ENCODE measurements at regions not wholly inside any gene's neighbourhood (a gene's known extent, or its start where the extent isn't known, plus 50 kb on each side); places are given as distances from the start of the nearest gene placed in this dataset.
"Not testable (repeated sequence)": the region's sequence is repeated elsewhere in the genome, so short reads cannot be mapped to it uniquely, and the experiment has no call there.

- DNase-seq (ENCODE audit: low spot score), result no peak
- intact Hi-C loops (cut with DNase I), result no loop called here
These were observed 280.2 kb upstream of the TOM1L1 start for GRCh38 chr17:54620399-54620978.

- DNase-seq (ENCODE audit: low spot score), result no peak
- intact Hi-C loops (cut with DNase I), result no loop called here
These were observed 276.9 kb upstream of the TOM1L1 start for GRCh38 chr17:54623746-54624145.

- no peak for DNase-seq (ENCODE audit: low spot score)
- intact Hi-C loops (cut with DNase I), result no loop called here
These were observed 274.4 kb upstream of the TOM1L1 start for GRCh38 chr17:54626146-54626703.

GRCh38 chr17:54639426-54639825 lies 261.2 kb upstream of the TOM1L1 start:
- DNase-seq (ENCODE audit: low spot score); intact Hi-C loops (cut with DNase I): not testable (repeated sequence)

GRCh38 chr17:54662978-54663876 lies 237.4 kb upstream of the TOM1L1 start:
- DNase-seq (ENCODE audit: low spot score), result no peak
- intact Hi-C loops (cut with DNase I), result no loop called here

GRCh38 chr17:54666559-54666958 lies 234.1 kb upstream of the TOM1L1 start:
- intact Hi-C loops (cut with DNase I), result no loop called here
- DNase-seq (ENCODE audit: low spot score), result no peak

- intact Hi-C loops (cut with DNase I), result no loop called here
- DNase-seq (ENCODE audit: low spot score), result no peak
These were observed 222.5 kb upstream of the TOM1L1 start for GRCh38 chr17:54678158-54678557.

GRCh38 chr17:54680410-54680809 lies 220.2 kb upstream of the TOM1L1 start:
- intact Hi-C loops (cut with DNase I), result no loop called here
- no peak for DNase-seq (ENCODE audit: low spot score)

GRCh38 chr17:54694287-54694887 lies 206.3 kb upstream of the TOM1L1 start:
- intact Hi-C loops (cut with DNase I), result no loop called here
- no peak for DNase-seq (ENCODE audit: low spot score)

GRCh38 chr17:54712798-54713197 lies 187.9 kb upstream of the TOM1L1 start:
- intact Hi-C loops (cut with DNase I); DNase-seq (ENCODE audit: low spot score): not testable (repeated sequence)

- DNase-seq (ENCODE audit: low spot score), result no peak
- intact Hi-C loops (cut with DNase I), result no loop called here
These were observed 182.4 kb upstream of the TOM1L1 start for GRCh38 chr17:54718286-54718685.

GRCh38 chr17:54727624-54728023 lies 173.0 kb upstream of the TOM1L1 start:
- intact Hi-C loops (cut with DNase I), result no loop called here
- DNase-seq (ENCODE audit: low spot score), result no peak

GRCh38 chr17:54736573-54736972 lies 164.1 kb upstream of the TOM1L1 start:
- no peak for DNase-seq (ENCODE audit: low spot score)
- intact Hi-C loops (cut with DNase I), result no loop called here

- intact Hi-C loops (cut with DNase I), result no loop called here
These were observed 162.2 kb upstream of the TOM1L1 start for GRCh38 chr17:54738496-54738895.

GRCh38 chr17:54744750-54745149 lies 155.9 kb upstream of the TOM1L1 start:
- DNase-seq (ENCODE audit: low spot score), result no peak
- intact Hi-C loops (cut with DNase I), result no loop called here

More at GRCh38 chr17:54738496-54738895, 162.2 kb upstream of the TOM1L1 start:
- DNase-seq (ENCODE audit: low spot score), result no peak

GRCh38 chr17:54745239-54745638 lies 155.4 kb upstream of the TOM1L1 start:
- no peak for DNase-seq (ENCODE audit: low spot score)
- intact Hi-C loops (cut with DNase I), result no loop called here

GRCh38 chr17:54745862-54746261 lies 154.8 kb upstream of the TOM1L1 start:
- intact Hi-C loops (cut with DNase I), result no loop called here
- no peak for DNase-seq (ENCODE audit: low spot score)

- intact Hi-C loops (cut with DNase I), result no loop called here
These were observed 151.5 kb upstream of the TOM1L1 start for GRCh38 chr17:54749157-54749556.

GRCh38 chr17:54754560-54754959 lies 146.1 kb upstream of the TOM1L1 start:
- intact Hi-C loops (cut with DNase I), result no loop called here
- no peak for DNase-seq (ENCODE audit: low spot score)

More at GRCh38 chr17:54749157-54749556, 151.5 kb upstream of the TOM1L1 start:
- no peak for DNase-seq (ENCODE audit: low spot score)

GRCh38 chr17:54760836-54761235 lies 139.8 kb upstream of the TOM1L1 start:
- intact Hi-C loops (cut with DNase I), result no loop called here
- DNase-seq (ENCODE audit: low spot score), result no peak

Measured in cardiac septum (tissue), 1 donor.